WERI-Rb-1 (cell line): ENCODE measurements at regions not wholly inside any gene's neighbourhood (a gene's known extent, or its start where the extent isn't known, plus 50 kb on each side); places are given as distances from the start of the nearest gene placed in this dataset.
"Not testable (repeated sequence)": the region's sequence is repeated elsewhere in the genome, so short reads cannot be mapped to it uniquely, and the experiment has no call there.

Source experiments
- DNase-seq: peaks from one replicate; pipeline ENCODE4 v3.0.0-alpha.2; 2020
- H3K27ac ChIP-seq: fragments of 250-450 bp; sonication (Bioruptor Pico); 2 replicates; pipeline ENCODE4 v1.5.1; 2020; ENCODE audit warnings: mild to moderate bottlenecking, moderate library complexity
- H3K27me3 ChIP-seq: fragments of 250-450 bp; sonication (Bioruptor Pico); 2 replicates; pipeline ENCODE4 v1.5.1; 2021; ENCODE audit warnings: mild to moderate bottlenecking, low read depth, moderate library complexity; ENCODE audit not compliant: insufficient read depth, severe bottlenecking
- H3K36me3 ChIP-seq: fragments of 250-450 bp; sonication (Bioruptor Pico); 2 replicates; pipeline ENCODE4 v1.5.1; 2020; ENCODE audit warnings: mild to moderate bottlenecking, moderate library complexity
- H3K4me3 ChIP-seq: 2 replicates; pipeline ENCODE4 v1.5.1; 2011; ENCODE audit warnings: low read depth, mild to moderate bottlenecking, control low read depth, low read length
- H3K9me3 ChIP-seq: fragments of 250-450 bp; sonication (Bioruptor Pico); 2 replicates; pipeline ENCODE4 v1.5.1; 2021; ENCODE audit warnings: mild to moderate bottlenecking, moderate library complexity; ENCODE audit not compliant: severe bottlenecking
- TF ChIP-seq, protein P1 (sequence below): IDR thresholded peaks from 2 replicates; pipeline ENCODE4 v1.5.1; 2011; ENCODE audit warnings: low read depth, mild to moderate bottlenecking, control low read depth, inconsistent platforms, low read length

DNA sequence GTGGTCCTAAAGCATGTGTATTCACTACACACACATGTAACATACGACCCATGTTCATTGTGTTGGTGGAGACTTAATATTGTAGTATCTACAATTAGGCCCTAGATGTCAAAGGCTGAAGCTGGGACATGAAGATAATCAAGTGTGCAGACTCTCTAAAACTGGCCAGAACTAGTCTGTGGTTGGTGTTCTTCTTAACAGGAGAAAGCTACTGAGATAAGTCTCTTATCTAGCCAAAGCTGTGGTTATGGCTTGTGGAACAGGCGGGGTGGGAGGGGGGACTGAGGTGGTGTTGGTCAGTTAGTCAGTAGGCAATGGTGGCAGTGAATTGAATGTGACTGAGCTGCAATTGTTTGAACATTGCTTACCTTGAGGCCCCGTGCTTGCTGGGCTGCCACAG, 112.7 kb upstream of the SLC24A2 start:
- Histone ChIP-seq H3K36me3 (no peaks in the 10 kb centered on the region), H3K4me3 (no peak overlapping the region), H3K27ac (no peak overlapping the region), H3K27me3 (no peaks in the 10 kb centered on the region), H3K9me3 (no peaks in the 10 kb centered on the region)
- TF ChIP-seq, protein P1, sequence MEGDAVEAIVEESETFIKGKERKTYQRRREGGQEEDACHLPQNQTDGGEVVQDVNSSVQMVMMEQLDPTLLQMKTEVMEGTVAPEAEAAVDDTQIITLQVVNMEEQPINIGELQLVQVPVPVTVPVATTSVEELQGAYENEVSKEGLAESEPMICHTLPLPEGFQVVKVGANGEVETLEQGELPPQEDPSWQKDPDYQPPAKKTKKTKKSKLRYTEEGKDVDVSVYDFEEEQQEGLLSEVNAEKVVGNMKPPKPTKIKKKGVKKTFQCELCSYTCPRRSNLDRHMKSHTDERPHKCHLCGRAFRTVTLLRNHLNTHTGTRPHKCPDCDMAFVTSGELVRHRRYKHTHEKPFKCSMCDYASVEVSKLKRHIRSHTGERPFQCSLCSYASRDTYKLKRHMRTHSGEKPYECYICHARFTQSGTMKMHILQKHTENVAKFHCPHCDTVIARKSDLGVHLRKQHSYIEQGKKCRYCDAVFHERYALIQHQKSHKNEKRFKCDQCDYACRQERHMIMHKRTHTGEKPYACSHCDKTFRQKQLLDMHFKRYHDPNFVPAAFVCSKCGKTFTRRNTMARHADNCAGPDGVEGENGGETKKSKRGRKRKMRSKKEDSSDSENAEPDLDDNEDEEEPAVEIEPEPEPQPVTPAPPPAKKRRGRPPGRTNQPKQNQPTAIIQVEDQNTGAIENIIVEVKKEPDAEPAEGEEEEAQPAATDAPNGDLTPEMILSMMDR, result no peak
- no peak for DNase-seq

DNA sequence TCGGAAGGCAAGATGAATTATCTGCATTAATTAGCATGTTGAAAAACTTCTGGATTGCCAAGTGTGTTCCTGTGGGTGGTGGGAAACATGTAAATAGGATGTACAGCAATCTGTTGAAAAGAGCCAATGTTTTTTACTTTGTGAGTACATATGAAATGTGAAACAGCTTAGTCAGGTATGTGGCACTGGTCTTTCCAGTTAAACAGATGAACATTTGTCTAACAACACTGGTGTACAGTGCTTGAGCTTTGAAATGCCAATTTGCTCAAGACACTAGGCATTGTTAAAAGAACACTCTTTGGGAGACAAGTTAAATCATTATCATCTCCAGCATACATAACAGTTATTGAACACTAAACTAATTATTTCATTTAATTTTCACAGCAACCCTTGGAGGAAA, 107.3 kb upstream of the SLC24A2 start:
- Histone ChIP-seq H3K36me3 (no peaks in the 10 kb centered on the region), H3K27ac (no peak overlapping the region), H3K4me3 (no peak overlapping the region), H3K27me3 (no peaks in the 10 kb centered on the region), H3K9me3 (no peaks in the 10 kb centered on the region)
- DNase-seq, result no peak
- TF ChIP-seq, protein P1, result no peak

DNA sequence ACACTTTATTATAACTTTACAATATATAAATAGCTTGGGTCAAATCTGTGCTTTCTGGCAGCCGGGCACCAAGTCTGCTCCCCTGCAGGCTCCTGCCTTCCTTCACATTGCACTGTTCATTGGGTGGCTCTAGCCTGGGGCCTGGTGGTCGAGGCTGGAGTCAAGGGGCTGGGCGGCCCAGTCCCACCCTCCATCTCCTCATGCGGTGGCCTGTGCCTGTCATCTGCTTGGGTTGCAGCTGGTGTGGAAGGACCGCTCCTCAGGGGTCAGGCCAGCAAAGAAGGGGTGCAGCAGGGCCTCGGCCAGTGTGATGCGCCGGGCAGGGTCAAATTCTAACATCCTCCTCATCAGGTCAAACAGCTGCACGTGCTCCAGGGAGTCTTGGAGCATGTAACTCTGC, 106.7 kb upstream of the SLC24A2 start:
- not testable (repeated sequence) for H3K4me3 ChIP-seq, H3K9me3 ChIP-seq, DNase-seq, H3K27ac ChIP-seq, H3K27me3 ChIP-seq, H3K36me3 ChIP-seq

DNA sequence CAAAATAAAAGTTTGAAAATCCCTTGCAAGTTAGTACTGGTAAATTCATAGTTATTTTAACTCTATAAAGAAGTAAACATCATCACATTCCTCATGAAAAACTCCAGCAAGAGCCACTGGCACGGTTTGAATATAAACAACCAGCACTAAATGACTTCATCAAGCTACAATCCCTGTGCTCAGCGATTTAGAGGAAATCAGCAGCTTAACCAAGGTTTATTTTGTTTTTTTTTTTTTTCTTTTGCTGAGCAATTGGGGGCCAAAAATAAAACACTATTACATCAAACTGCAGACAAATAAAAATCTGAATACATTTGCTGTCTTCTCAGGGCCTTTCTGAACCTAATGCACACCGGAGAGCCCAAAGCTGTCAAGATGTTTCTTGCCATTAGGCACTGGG, 106.2 kb upstream of the SLC24A2 start:
- Histone ChIP-seq H3K4me3 (no peak overlapping the region), H3K36me3 (no peaks in the 10 kb centered on the region), H3K27me3 (no peaks in the 10 kb centered on the region), H3K9me3 (no peaks in the 10 kb centered on the region), H3K27ac (no peak overlapping the region)
- TF ChIP-seq, protein P1, result no peak
- no peak for DNase-seq

GRCh38 chr9:19885608-19886007, 96.8 kb upstream of the SLC24A2 start:
- H3K27ac ChIP-seq, result no peak overlapping the region
- H3K36me3 ChIP-seq, result no peaks in the 10 kb centered on the region
- no peaks in the 10 kb centered on the region for H3K9me3 ChIP-seq
- H3K4me3 ChIP-seq, result no peak overlapping the region
- TF ChIP-seq, protein P1, result no peak
- no peak for DNase-seq
- H3K27me3 ChIP-seq, result no peaks in the 10 kb centered on the region

GRCh38 chr9:19879062-19879461, 90.2 kb upstream of the SLC24A2 start:
- H3K27ac ChIP-seq, result no peak overlapping the region
- H3K4me3 ChIP-seq, result no peak overlapping the region
- peaks cover 3% of the 10 kb centered on the region for H3K27me3 ChIP-seq
- TF ChIP-seq, protein P1, result no peak
- no peaks in the 10 kb centered on the region for H3K9me3 ChIP-seq
- H3K36me3 ChIP-seq, result no peaks in the 10 kb centered on the region
- DNase-seq, result no peak
